ENCODE measurements at regions not wholly inside any gene's neighbourhood (a gene's known extent, or its start where the extent isn't known, plus 50 kb on each side); places are given as distances from the start of the nearest gene placed in this dataset.

DNA sequence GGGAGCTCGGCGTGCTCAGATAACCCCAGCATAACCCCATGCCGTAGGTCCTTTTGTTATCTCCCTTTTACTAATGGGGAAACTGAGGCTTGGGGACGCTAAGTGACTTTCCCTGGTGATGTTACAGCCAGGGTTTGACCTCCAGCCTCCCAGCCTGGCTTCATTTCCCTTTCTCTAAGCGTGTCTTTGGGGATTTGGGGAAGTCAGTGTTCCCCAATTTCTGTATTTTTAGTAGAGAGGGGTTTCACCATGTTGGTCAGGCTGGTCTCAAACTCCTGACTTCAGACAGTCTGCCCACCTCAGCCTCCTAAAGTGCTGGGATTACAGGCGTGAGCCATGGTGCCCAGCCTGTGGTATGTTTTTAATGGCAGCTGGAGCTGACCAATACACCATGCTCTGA is 85.4 kb downstream of the PHETA1 start:
- Histone ChIP-seq H3K4me3 (ENCODE audit: low read length) (no peak overlapping the region), H3K4me2 (ENCODE audit: low read length) (no peak overlapping the region), H3K36me3 (ENCODE audit: insufficient read depth, low read length) (no peaks in the 10 kb centered on the region), H3F3A (ENCODE audit: insufficient read depth, low read length, poor library complexity, severe bottlenecking) (no peaks in the 10 kb centered on the region), H3K9me2 (ENCODE audit: insufficient read depth, low read length) (no peaks in the 10 kb centered on the region), H3K27ac (ENCODE audit: low read length) (no peak overlapping the region), H2AFZ (ENCODE audit: low read depth, low read length) (no peak overlapping the region), H3K79me2 (replicated peaks; ENCODE audit: insufficient read depth, low read length) (no peaks in the 10 kb centered on the region), H3K9me3 (ENCODE audit: low read length) (peaks cover 2% of the 10 kb centered on the region), H4K20me1 (ENCODE audit: insufficient read depth) (no peaks in the 10 kb centered on the region), H3K27me3 (ENCODE audit: insufficient read depth, low read depth, low read length) (no peaks in the 10 kb centered on the region), H3K9ac (ENCODE audit: low read length) (no peak overlapping the region)
- TF ChIP-seq TAF1 (IDR thresholded peaks at IDR 0.05; ENCODE audit: low read depth): no peak
- no peak for TF ChIP-seq RAD21 (conservative IDR thresholded peaks at IDR 0.05)
- no peak for TF ChIP-seq MXI1 (conservative IDR thresholded peaks at IDR 0.05; ENCODE audit: poor library complexity, severe bottlenecking)
- no peak for TF ChIP-seq SMC3 (conservative IDR thresholded peaks at IDR 0.05; ENCODE audit: poor library complexity)
- TF ChIP-seq EZH2 (IDR thresholded peaks at IDR 0.05; ENCODE audit: borderline replicate concordance, insufficient read depth, low read length, poor library complexity, severe bottlenecking): no peak
- TF ChIP-seq REST (IDR thresholded peaks at IDR 0.05; ENCODE audit: borderline replicate concordance): no peak
- TF ChIP-seq POLR2AphosphoS5 (IDR thresholded peaks at IDR 0.05): no peak
- TF ChIP-seq, protein P1, sequence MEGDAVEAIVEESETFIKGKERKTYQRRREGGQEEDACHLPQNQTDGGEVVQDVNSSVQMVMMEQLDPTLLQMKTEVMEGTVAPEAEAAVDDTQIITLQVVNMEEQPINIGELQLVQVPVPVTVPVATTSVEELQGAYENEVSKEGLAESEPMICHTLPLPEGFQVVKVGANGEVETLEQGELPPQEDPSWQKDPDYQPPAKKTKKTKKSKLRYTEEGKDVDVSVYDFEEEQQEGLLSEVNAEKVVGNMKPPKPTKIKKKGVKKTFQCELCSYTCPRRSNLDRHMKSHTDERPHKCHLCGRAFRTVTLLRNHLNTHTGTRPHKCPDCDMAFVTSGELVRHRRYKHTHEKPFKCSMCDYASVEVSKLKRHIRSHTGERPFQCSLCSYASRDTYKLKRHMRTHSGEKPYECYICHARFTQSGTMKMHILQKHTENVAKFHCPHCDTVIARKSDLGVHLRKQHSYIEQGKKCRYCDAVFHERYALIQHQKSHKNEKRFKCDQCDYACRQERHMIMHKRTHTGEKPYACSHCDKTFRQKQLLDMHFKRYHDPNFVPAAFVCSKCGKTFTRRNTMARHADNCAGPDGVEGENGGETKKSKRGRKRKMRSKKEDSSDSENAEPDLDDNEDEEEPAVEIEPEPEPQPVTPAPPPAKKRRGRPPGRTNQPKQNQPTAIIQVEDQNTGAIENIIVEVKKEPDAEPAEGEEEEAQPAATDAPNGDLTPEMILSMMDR (IDR thresholded peaks at IDR 0.05; ENCODE audit: poor library complexity, severe bottlenecking): no peak
- no peak for TF ChIP-seq EP300 (conservative IDR thresholded peaks at IDR 0.05; ENCODE audit: poor library complexity, severe bottlenecking)

DNA sequence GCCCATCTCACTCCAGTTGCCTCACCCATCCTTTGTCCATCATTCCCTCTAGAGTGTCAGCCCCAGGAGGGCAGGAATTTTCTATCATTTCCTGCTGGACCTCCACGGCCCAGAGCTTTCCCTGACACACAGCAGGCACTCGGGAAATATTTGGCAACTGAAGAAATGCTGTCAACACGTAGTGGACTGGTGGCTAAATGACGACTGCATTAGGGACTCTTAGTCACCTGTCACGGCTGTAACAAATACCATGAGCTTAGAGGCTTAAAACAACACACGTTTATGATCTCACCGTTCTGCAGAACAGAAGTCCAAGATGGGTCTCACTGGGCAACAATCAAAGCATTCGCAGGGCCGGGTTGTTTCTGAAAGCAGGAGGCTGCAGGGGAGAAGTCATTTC is 91.3 kb downstream of the PHETA1 start:
- Histone ChIP-seq H2AFZ (ENCODE audit: low read depth, low read length) (no peak overlapping the region), H3K27ac (ENCODE audit: low read length) (no peak overlapping the region), H3K36me3 (ENCODE audit: insufficient read depth, low read length) (no peaks in the 10 kb centered on the region), H3K4me2 (ENCODE audit: low read length) (no peak overlapping the region), H3K4me3 (ENCODE audit: low read length) (no peak overlapping the region), H3K9me3 (ENCODE audit: low read length) (peaks cover 2% of the 10 kb centered on the region), H3K9me2 (ENCODE audit: insufficient read depth, low read length) (no peaks in the 10 kb centered on the region), H3K27me3 (ENCODE audit: insufficient read depth, low read depth, low read length) (no peaks in the 10 kb centered on the region), H3K79me2 (replicated peaks; ENCODE audit: insufficient read depth, low read length) (no peaks in the 10 kb centered on the region), H3F3A (ENCODE audit: insufficient read depth, low read length, poor library complexity, severe bottlenecking) (no peaks in the 10 kb centered on the region), H4K20me1 (ENCODE audit: insufficient read depth) (no peaks in the 10 kb centered on the region), H3K9ac (ENCODE audit: low read length) (no peak overlapping the region)
- TF ChIP-seq RAD21 (conservative IDR thresholded peaks at IDR 0.05): no peak
- TF ChIP-seq SMC3 (conservative IDR thresholded peaks at IDR 0.05; ENCODE audit: poor library complexity): no peak
- no peak for TF ChIP-seq EP300 (conservative IDR thresholded peaks at IDR 0.05; ENCODE audit: poor library complexity, severe bottlenecking)
- TF ChIP-seq, protein P1 (IDR thresholded peaks at IDR 0.05; ENCODE audit: poor library complexity, severe bottlenecking): no peak
- no peak for TF ChIP-seq MXI1 (conservative IDR thresholded peaks at IDR 0.05; ENCODE audit: poor library complexity, severe bottlenecking)
- TF ChIP-seq POLR2AphosphoS5 (IDR thresholded peaks at IDR 0.05): no peak
- no peak for TF ChIP-seq REST (IDR thresholded peaks at IDR 0.05; ENCODE audit: borderline replicate concordance)
